Parathyroid adenoma (tissue), 2 donors: ENCODE measurements at regions not wholly inside any gene's neighbourhood (a gene's known extent, or its start where the extent isn't known, plus 50 kb on each side); places are given as distances from the start of the nearest gene placed in this dataset.

Source experiments
- H2AFZ ChIP-seq: fragments of 300-600 bp; sonication (generic); one replicate; pipeline ENCODE4 v1.7.0; 2017; ENCODE audit warnings: antibody characterized with exemption, mild to moderate bottlenecking
- H3K27ac ChIP-seq: fragments of 300-600 bp; sonication (generic); one replicate; pipeline ENCODE4 v1.7.0; 2017
- H3K27me3 ChIP-seq: fragments of 300-600 bp; sonication (generic); one replicate; pipeline ENCODE4 v1.7.0; 2017; ENCODE audit warnings: low read length; ENCODE audit not compliant: control insufficient read depth, insufficient read depth
- H3K36me3 ChIP-seq: fragments of 300-600 bp; sonication (generic); one replicate; pipeline ENCODE4 v1.7.0; 2017; ENCODE audit warnings: low read length; ENCODE audit not compliant: control insufficient read depth, insufficient read depth
- H3K4me1 ChIP-seq: fragments of 300-600 bp; sonication (generic); one replicate; pipeline ENCODE4 v1.7.0; 2017; ENCODE audit warnings: control low read depth
- H3K4me2 ChIP-seq: fragments of 300-600 bp; sonication (generic); one replicate; pipeline ENCODE4 v1.7.0; 2017; ENCODE audit warnings: low read length
- H3K4me3 ChIP-seq: fragments of 300-600 bp; sonication (generic); one replicate; pipeline ENCODE4 v1.7.0; 2017; ENCODE audit warnings: low read depth, low read length
- H3K79me2 ChIP-seq: fragments of 300-600 bp; sonication (generic); one replicate; pipeline ENCODE4 v1.7.0; 2017; ENCODE audit warnings: control low read depth
- H3K9ac ChIP-seq: fragments of 300-600 bp; sonication (generic); one replicate; pipeline ENCODE4 v1.7.0; 2017; ENCODE audit warnings: mild to moderate bottlenecking
- H3K9me3 ChIP-seq: fragments of 300-600 bp; sonication (generic); one replicate; pipeline ENCODE4 v1.7.0; 2017; ENCODE audit warnings: low read length; ENCODE audit not compliant: control insufficient read depth
- CTCF ChIP-seq: fragments of 300-600 bp; sonication (generic); IDR thresholded peaks from one replicate; pipeline ENCODE4 v1.7.0; 2017; ENCODE audit warnings: antibody characterized with exemption, mild to moderate bottlenecking
- donor health status: primary hyperparathyroidism.

GRCh38 chr10:88074971-88075370 lies 211.5 kb downstream of the PTEN start:
- no peak overlapping the region for H2AFZ ChIP-seq
- H3K4me3 ChIP-seq: no peak overlapping the region
- H3K27ac ChIP-seq: no peak overlapping the region
- H3K4me1 ChIP-seq: no peaks in the 10 kb centered on the region
- H3K79me2 ChIP-seq: no peaks in the 10 kb centered on the region
- no peak for TF ChIP-seq CTCF
- H3K9me3 ChIP-seq: no peaks in the 10 kb centered on the region
- no peak overlapping the region for H3K4me2 ChIP-seq
- H3K36me3 ChIP-seq: no peaks in the 10 kb centered on the region
- no peaks in the 10 kb centered on the region for H3K27me3 ChIP-seq
- H3K9ac ChIP-seq: no peak overlapping the region

GRCh38 chr10:88076027-88076880 lies 212.8 kb downstream of the PTEN start:
- Histone ChIP-seq H3K9ac (no peak overlapping the region), H3K27me3 (no peaks in the 10 kb centered on the region), H3K4me1 (no peaks in the 10 kb centered on the region), H3K27ac (no peak overlapping the region), H3K9me3 (no peaks in the 10 kb centered on the region), H2AFZ (no peak overlapping the region), H3K36me3 (no peaks in the 10 kb centered on the region), H3K79me2 (no peaks in the 10 kb centered on the region), H3K4me3 (no peak overlapping the region), H3K4me2 (no peak overlapping the region)
- TF ChIP-seq CTCF: no peak

- no peak for TF ChIP-seq CTCF
- Histone ChIP-seq H3K9ac (no peak overlapping the region), H3K9me3 (no peaks in the 10 kb centered on the region), H3K4me1 (no peaks in the 10 kb centered on the region), H3K79me2 (no peaks in the 10 kb centered on the region), H3K27me3 (no peaks in the 10 kb centered on the region), H2AFZ (no peak overlapping the region), H3K4me2 (no peak overlapping the region), H3K36me3 (no peaks in the 10 kb centered on the region), H3K4me3 (no peak overlapping the region), H3K27ac (no peak overlapping the region)
These were observed 214.6 kb downstream of the PTEN start for GRCh38 chr10:88077977-88078376.

- Histone ChIP-seq H3K27me3 (no peaks in the 10 kb centered on the region), H3K9me3 (no peaks in the 10 kb centered on the region), H3K9ac (no peak overlapping the region), H3K27ac (no peak overlapping the region), H3K4me3 (no peak overlapping the region), H3K4me2 (no peak overlapping the region), H3K4me1 (no peaks in the 10 kb centered on the region), H3K79me2 (no peaks in the 10 kb centered on the region), H3K36me3 (no peaks in the 10 kb centered on the region), H2AFZ (no peak overlapping the region)
- no peak for TF ChIP-seq CTCF
These were observed 216.8 kb downstream of the PTEN start for GRCh38 chr10:88080213-88080612.
